Spleen (tissue), 11 donors: ENCODE measurements at regions not wholly inside any gene's neighbourhood (a gene's known extent, or its start where the extent isn't known, plus 50 kb on each side); places are given as distances from the start of the nearest gene placed in this dataset.

Source experiments
- DNase-seq: peaks from one replicate; pipeline ENCODE4 v3.0.0-alpha.2; 2020
- H3K27ac ChIP-seq, 8 donors: fragments of 200-600 bp; sonication (generic) in 7 of 8; 1 replicate in 4 of 8; 2 replicates in 4 of 8; pipeline versions ENCODE4 v1.5.0 to v1.8.0; 2016 to 2021; ENCODE audit warnings: inconsistent platforms in 4 of 8, mild to moderate bottlenecking in 4 of 8, moderate library complexity in 1 of 8
- H3K27me3 ChIP-seq, 7 donors: fragments of 200-600 bp; sonication (generic) in 6 of 7; replicated peaks in 1 of 7; 1 replicate in 4 of 7; 2 replicates in 3 of 7; pipeline versions ENCODE4 v1.5.0 to v1.8.0; 2016 to 2021; ENCODE audit warnings: inconsistent platforms in 3 of 7, mild to moderate bottlenecking in 1 of 7
- H3K36me3 ChIP-seq, 6 donors: fragments of 200-600 bp; sonication (generic) in 5 of 6; 1 replicate in 4 of 6; 2 replicates in 2 of 6; pipeline versions ENCODE4 v1.5.0 to v1.8.0; 2016 to 2021; ENCODE audit warnings: inconsistent platforms in 2 of 6
- H3K4me1 ChIP-seq, 6 donors: fragments of 200-600 bp; sonication (generic) in 5 of 6; 1 replicate in 3 of 6; 2 replicates in 3 of 6; pipeline versions ENCODE4 v1.5.0 to v1.8.0; 2016 to 2021; ENCODE audit warnings: inconsistent platforms in 3 of 6
- H3K4me3 ChIP-seq, 8 donors: fragments of 200-600 bp; sonication (generic) in 7 of 8; 1 replicate in 4 of 8; 2 replicates in 4 of 8; pipeline versions ENCODE4 v1.5.0 to v1.8.0; 2016 to 2021; ENCODE audit warnings: inconsistent platforms in 4 of 8, mild to moderate bottlenecking in 4 of 8, moderate library complexity in 2 of 8
- H3K9me3 ChIP-seq, 8 donors: fragments of 200-600 bp; sonication (generic) in 7 of 8; 1 replicate in 4 of 8; 2 replicates in 4 of 8; pipeline versions ENCODE4 v1.5.0 to v1.8.0; 2016 to 2021; ENCODE audit warnings: inconsistent platforms in 4 of 8
- CTCF ChIP-seq, 11 experiments: fragments of 200-600 bp in 7 of 11; fragments of 450-650 bp in 4 of 11; sonication (generic) in 4 of 11; IDR thresholded peaks in 8 of 11; conservative IDR thresholded peaks in 3 of 11; 1 replicate in 7 of 11; 2 replicates in 4 of 11; pipeline versions ENCODE4 v1.4.0 to v1.8.0; 2016 to 2021; ENCODE audit warnings: antibody characterized with exemption in 11 of 11, inconsistent platforms in 4 of 11, mild to moderate bottlenecking in 1 of 11
- POLR2A ChIP-seq, 3 donors: fragments of 450-650 bp; IDR thresholded peaks; one replicate each; pipeline ENCODE4 v1.5.1; 2017; ENCODE audit warnings: antibody characterized with exemption in 3 of 3, mild to moderate bottlenecking in 1 of 3
- POLR2AphosphoS5 ChIP-seq, 3 donors: sonication (generic); formaldehyde crosslinking; IDR thresholded peaks; one replicate each; pipeline ENCODE4 v1.5.1; 2017; ENCODE audit warnings: antibody characterized with exemption in 3 of 3
- WGBS, 5 donors: extraction: QIAGEN DNeasy Blood & Tissue Kit in 3 of 5; methylation state at CpG; one replicate each; pipeline versions ENCODE4 v1.1.5 to v1.1.7; 2013 to 2018; 5-methylcytosine and 5-hydroxymethylcytosine counted together
- intact Hi-C: fragments of 100-400 bp; cut with DNase I; formaldehyde crosslinking; loops from one replicate; pipeline ENCODE4 v1.15.0; 2023; ENCODE audit warnings: low total_unique reads
- donor health status: healthy with polysubstance abuse.
- donor health status: DM: no; HTN: no; CAD: no; lungs with moderate emphysema.
- donor health status: DM: no; HTN: no; CAD: no.
- donor health status: Bipolar disorder and iron deficiency.
- donor health status: healthy.
- donor health status: DM: no; HTN: no; CAD: no.
- donor health status: DM: yes; HTN: yes; CAD: no.

DNA sequence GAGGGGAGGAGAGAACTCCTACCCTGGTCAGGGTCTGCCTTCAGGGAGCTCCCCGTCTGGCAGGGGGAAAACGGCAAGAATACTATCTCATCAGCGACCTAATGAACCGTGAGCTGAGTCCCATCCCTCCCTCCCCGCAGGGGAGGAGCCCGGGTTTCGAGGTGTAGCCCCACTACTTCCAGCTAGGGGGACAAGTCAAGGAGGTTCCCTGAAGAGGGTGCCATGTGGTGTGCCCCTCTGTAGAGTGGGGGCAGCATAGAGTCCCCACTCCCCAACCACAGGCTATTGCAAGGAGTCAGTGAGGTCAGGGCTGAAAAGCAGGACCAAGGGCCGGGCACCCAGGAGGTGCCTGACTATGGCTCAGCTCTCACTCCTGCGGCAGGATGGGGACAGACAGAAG, 50.9 kb upstream of the RXRA start:
- no peak overlapping the region for H3K4me3 ChIP-seq
- peaks cover 6 to 22% (median 17%) of the 10 kb centered on the region in 6 donors for H3K4me1 ChIP-seq
- no peak for TF ChIP-seq POLR2AphosphoS5 (IDR thresholded peaks at IDR 0.05)
- peak in 1 of 11 experiments; percentile 7 for TF ChIP-seq CTCF (IDR thresholded peaks at IDR 0.05 in 8 of 11, conservative IDR thresholded peaks at IDR 0.05 in 3 of 11)
- TF ChIP-seq POLR2A (IDR thresholded peaks at IDR 0.05): no peak
- DNase-seq: no peak
- no peak overlapping the region for H3K27ac ChIP-seq
- intact Hi-C loops: no loop called here
- WGBS, 5 donors: 55 to 73% (median 63%) methylated on average over 2 to 9 of the region's 9 CpGs
- H3K36me3 ChIP-seq: no peaks in the 10 kb centered on the region
- peaks cover 0 to 6% (median 0%) of the 10 kb centered on the region in 8 donors for H3K9me3 ChIP-seq
- H3K27me3 ChIP-seq: peaks cover 0 to 57% (median 0%) of the 10 kb centered on the region in 7 donors

- no peak for DNase-seq
- Histone ChIP-seq H3K27me3 (peaks cover 0 to 57% (median 0%) of the 10 kb centered on the region in 7 donors), H3K4me1 (peaks cover 6 to 22% (median 17%) of the 10 kb centered on the region in 6 donors), H3K36me3 (no peaks in the 10 kb centered on the region), H3K4me3 (no peak overlapping the region), H3K27ac (peak overlapping the region in 6 of 8 donors; percentile 18 to 54 (median 28)), H3K9me3 (peaks cover 0 to 6% (median 0%) of the 10 kb centered on the region in 8 donors)
- WGBS, 5 donors: 21 to 26% (median 23%) methylated on average over 12 to 13 of the region's 13 CpGs
- intact Hi-C loops: no loop called here
- TF ChIP-seq POLR2A (IDR thresholded peaks at IDR 0.05) (no peak), CTCF (IDR thresholded peaks at IDR 0.05 in 8 of 11, conservative IDR thresholded peaks at IDR 0.05 in 3 of 11) (no peak), POLR2AphosphoS5 (IDR thresholded peaks at IDR 0.05) (peak in 1 of 3 donors; percentile 37)
Observed at GRCh38 chr9:134276453-134277245, 49.6 kb upstream of the RXRA start.
